ENCODE measurements at regions not wholly inside any gene's neighbourhood (a gene's known extent, or its start where the extent isn't known, plus 50 kb on each side); places are given as distances from the start of the nearest gene placed in this dataset.

GRCh38 chr10:3245395-3245794, 72.8 kb upstream of the PITRM1 start:
- peaks cover 0 to 10% of the 10 kb centered on the region in 2 donors for H3K4me1 ChIP-seq
- intact Hi-C loops (cut with DNase I; ENCODE audit: low total_unique reads) = no loop called here
- H3K27me3 ChIP-seq = no peaks in the 10 kb centered on the region
- no peak for TF ChIP-seq POLR2A (IDR thresholded peaks at IDR 0.05)
- TF ChIP-seq CTCF (IDR thresholded peaks at IDR 0.05) = no peak
- no peak for DNase-seq
- H3K36me3 ChIP-seq = no peaks in the 10 kb centered on the region
- H3K4me3 ChIP-seq = no peak overlapping the region
- no peak overlapping the region for H3K27ac ChIP-seq
- H3K9me3 ChIP-seq = no peaks in the 10 kb centered on the region

- intact Hi-C loops (cut with DNase I; ENCODE audit: low total_unique reads) = no loop called here
- DNase-seq = no peak
- Histone ChIP-seq H3K27me3 (no peaks in the 10 kb centered on the region), H3K27ac (no peak overlapping the region), H3K4me1 (no peaks in the 10 kb centered on the region), H3K36me3 (no peaks in the 10 kb centered on the region), H3K4me3 (no peak overlapping the region), H3K9me3 (no peaks in the 10 kb centered on the region)
- no peak for TF ChIP-seq POLR2A (IDR thresholded peaks at IDR 0.05)
- no peak for TF ChIP-seq CTCF (IDR thresholded peaks at IDR 0.05)
Observed at GRCh38 chr10:3241967-3242650, 69.5 kb upstream of the PITRM1 start.

DNA sequence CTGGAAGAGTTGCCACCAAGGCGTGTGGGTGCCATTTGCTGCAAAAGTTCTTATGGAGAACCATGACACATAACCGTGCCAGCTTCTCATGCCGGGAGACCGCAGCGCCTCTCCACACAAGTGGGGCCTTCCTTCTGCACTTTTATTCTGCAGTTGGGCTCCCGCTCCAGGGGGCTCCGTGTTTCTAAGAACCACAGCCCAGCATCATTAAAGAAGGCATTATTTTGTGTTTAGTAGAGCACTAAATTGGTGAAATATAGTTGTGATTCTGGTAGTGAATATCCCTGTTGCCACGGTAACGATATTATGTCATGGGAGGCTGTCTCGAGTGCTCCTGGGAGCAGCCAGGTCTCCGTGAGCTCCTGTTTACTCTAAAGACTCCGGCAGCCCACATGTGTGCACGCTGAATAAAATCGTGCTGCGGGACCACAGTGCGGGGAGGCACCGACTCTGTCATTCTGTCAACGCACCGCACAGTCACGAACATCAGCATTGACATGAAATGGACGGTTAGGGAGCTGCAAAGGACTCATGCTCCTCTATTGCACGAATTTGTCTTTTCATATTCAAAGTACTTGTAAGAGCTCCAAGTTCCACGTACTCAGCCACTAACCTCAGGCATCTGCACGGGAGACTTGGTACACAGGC, 68.8 kb upstream of the PITRM1 start:
- H3K27ac ChIP-seq = no peak overlapping the region
- no peaks in the 10 kb centered on the region for H3K4me1 ChIP-seq
- DNase-seq = no peak
- no peaks in the 10 kb centered on the region for H3K36me3 ChIP-seq
- no peaks in the 10 kb centered on the region for H3K27me3 ChIP-seq
- H3K4me3 ChIP-seq = no peak overlapping the region
- intact Hi-C loops (cut with DNase I; ENCODE audit: low total_unique reads) = no loop called here
- TF ChIP-seq CTCF (IDR thresholded peaks at IDR 0.05) (no peak), POLR2A (IDR thresholded peaks at IDR 0.05) (no peak)
- H3K9me3 ChIP-seq = no peaks in the 10 kb centered on the region

- peak overlapping the region in 1 of 2 donors; percentile 59 for H3K27ac ChIP-seq
- H3K27me3 ChIP-seq = no peaks in the 10 kb centered on the region
- TF ChIP-seq POLR2A (IDR thresholded peaks at IDR 0.05) (no peak), CTCF (IDR thresholded peaks at IDR 0.05) (no peak)
- H3K36me3 ChIP-seq = no peaks in the 10 kb centered on the region
- peak in 1 of 2 donors; percentile 37 for DNase-seq
- no peaks in the 10 kb centered on the region for H3K9me3 ChIP-seq
- intact Hi-C loops (cut with DNase I; ENCODE audit: low total_unique reads) = no loop called here
- no peak overlapping the region for H3K4me3 ChIP-seq
- H3K4me1 ChIP-seq = no peaks in the 10 kb centered on the region
Observed at GRCh38 chr10:3239920-3240894, 67.6 kb upstream of the PITRM1 start.
